Uterus (tissue), 2 donors: ENCODE measurements at regions not wholly inside any gene's neighbourhood (a gene's known extent, or its start where the extent isn't known, plus 50 kb on each side); places are given as distances from the start of the nearest gene placed in this dataset.

ENCODE experiments used
- CTCF ChIP-seq, 4 experiments: fragments of 200-600 bp in 2 of 4; fragments of 450-650 bp in 2 of 4; sonication (generic) in 2 of 4; IDR thresholded peaks; one replicate each; pipeline ENCODE4 v1.5.1; 2016 to 2019; ENCODE audit warnings: antibody characterized with exemption in 4 of 4, mild to moderate bottlenecking in 2 of 4, moderate library complexity in 1 of 4
- POLR2A ChIP-seq, 2 donors: fragments of 450-650 bp; IDR thresholded peaks; one replicate each; pipeline ENCODE4 v1.6.1; 2016; ENCODE audit warnings: antibody characterized with exemption in 2 of 2, mild to moderate bottlenecking in 1 of 2, moderate library complexity in 1 of 2

GRCh38 chr20:40019510-40019909, 669.5 kb downstream of the MAFB start:
- TF ChIP-seq CTCF (IDR thresholded peaks at IDR 0.05) (no peak), POLR2A (IDR thresholded peaks at IDR 0.05) (no peak)
